ENCODE measurements at regions not wholly inside any gene's neighbourhood (a gene's known extent, or its start where the extent isn't known, plus 50 kb on each side); places are given as distances from the start of the nearest gene placed in this dataset.

DNA sequence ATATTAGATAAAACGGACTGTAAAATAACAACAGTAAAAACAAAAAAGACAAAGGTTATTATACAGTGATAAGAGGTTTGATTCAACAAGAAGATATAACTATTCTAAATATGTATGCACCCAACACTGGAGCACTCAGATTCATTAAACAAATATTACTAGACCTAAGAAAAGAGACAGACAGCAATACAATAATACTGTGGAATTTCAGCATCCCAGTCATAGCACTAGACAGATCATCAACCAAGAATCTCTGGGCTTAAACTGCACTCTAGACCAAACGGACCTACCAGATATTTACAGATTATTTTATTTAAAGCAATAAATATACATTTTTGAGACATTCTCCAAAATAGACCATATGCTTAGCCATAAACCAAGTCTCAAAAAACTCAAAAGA lies 263.8 kb downstream of the C6orf118 start:
- H3K23me2 ChIP-seq (ENCODE audit: insufficient read length, low read depth, low read length, poor library complexity, severe bottlenecking), result no peaks in the 10 kb centered on the region
- no peaks in the 10 kb centered on the region for H3K79me1 ChIP-seq (ENCODE audit: insufficient read depth, low read depth, low read length, poor library complexity, severe bottlenecking)
- no CpG with 5 or more reads among the region's 2 CpGs for WGBS (ENCODE audit: extremely low coverage, insufficient read length, low lambda C conversion rate)
- no peaks in the 10 kb centered on the region for H3K4me1 ChIP-seq (ENCODE audit: insufficient read depth, low read length)
- H2BK5ac ChIP-seq (ENCODE audit: insufficient read length, low read length), result no peak overlapping the region
- H3K27me3 ChIP-seq (ENCODE audit: insufficient read depth, low read length), result no peaks in the 10 kb centered on the region
- no peak overlapping the region for H3K4me3 Mint-ChIP-seq
- H2AFZ ChIP-seq (ENCODE audit: low read length), result no peak overlapping the region
- peaks cover 34 to 38% of the 10 kb centered on the region in 2 experiments for H3K9me3 Mint-ChIP-seq
- H3K18ac ChIP-seq (ENCODE audit: insufficient read length, low read depth, low read length), result no peak overlapping the region
- no peak overlapping the region for H3K9ac ChIP-seq (ENCODE audit: extremely low read depth, insufficient read length, low read length)
- peaks cover 7 to 40% (median 22%) of the 10 kb centered on the region in 3 experiments for H3K36me3 Mint-ChIP-seq (ENCODE audit: insufficient read depth in 1 of 3, low read depth in 3 of 3)
- H3K4me1 Mint-ChIP-seq, result no peaks in the 10 kb centered on the region
- no peak overlapping the region for H3K4me2 ChIP-seq (ENCODE audit: insufficient read depth, insufficient read length, low read length)
- DNase-seq, result no peak
- no peak overlapping the region for H3K23ac ChIP-seq (ENCODE audit: insufficient read length, low read depth, low read length)
- H2BK12ac ChIP-seq (ENCODE audit: insufficient read length, low read depth, low read length), result no peak overlapping the region
- H4K5ac ChIP-seq (ENCODE audit: insufficient read length, low read depth, low read length), result no peak overlapping the region
- no peak overlapping the region for H3K27ac ChIP-seq (ENCODE audit: insufficient read length, low read depth, low read length)
- no peaks in the 10 kb centered on the region for H3K79me2 ChIP-seq (ENCODE audit: insufficient read depth, low read length)
- H4K8ac ChIP-seq (replicated peaks; ENCODE audit: insufficient read length, low read depth, low read length), result no peak overlapping the region
- no peak overlapping the region for H2BK120ac ChIP-seq (ENCODE audit: low read depth, low read length, poor library complexity, severe bottlenecking)
- H3K27me3 Mint-ChIP-seq (ENCODE audit: low read depth), result peaks cover 10% of the 10 kb centered on the region
- no peaks in the 10 kb centered on the region for H3K9me3 ChIP-seq (ENCODE audit: control insufficient read depth, low read depth, low read length)
- no peak overlapping the region for H3K27ac Mint-ChIP-seq
- H2AK5ac ChIP-seq (ENCODE audit: insufficient read length, low read length), result no peak overlapping the region
- H4K91ac ChIP-seq (ENCODE audit: insufficient read length, low read depth, low read length), result no peak overlapping the region
- H4K20me1 ChIP-seq (ENCODE audit: control insufficient read depth, insufficient read depth, insufficient read length), result no peaks in the 10 kb centered on the region
- no peak overlapping the region for H2BK15ac ChIP-seq (ENCODE audit: low read depth, low read length)
- H3K14ac ChIP-seq (ENCODE audit: insufficient read depth, low read length), result no peak overlapping the region
- no peak overlapping the region for H3K56ac ChIP-seq (ENCODE audit: insufficient read length, low read depth, low read length)
- TF ChIP-seq, protein P1, sequence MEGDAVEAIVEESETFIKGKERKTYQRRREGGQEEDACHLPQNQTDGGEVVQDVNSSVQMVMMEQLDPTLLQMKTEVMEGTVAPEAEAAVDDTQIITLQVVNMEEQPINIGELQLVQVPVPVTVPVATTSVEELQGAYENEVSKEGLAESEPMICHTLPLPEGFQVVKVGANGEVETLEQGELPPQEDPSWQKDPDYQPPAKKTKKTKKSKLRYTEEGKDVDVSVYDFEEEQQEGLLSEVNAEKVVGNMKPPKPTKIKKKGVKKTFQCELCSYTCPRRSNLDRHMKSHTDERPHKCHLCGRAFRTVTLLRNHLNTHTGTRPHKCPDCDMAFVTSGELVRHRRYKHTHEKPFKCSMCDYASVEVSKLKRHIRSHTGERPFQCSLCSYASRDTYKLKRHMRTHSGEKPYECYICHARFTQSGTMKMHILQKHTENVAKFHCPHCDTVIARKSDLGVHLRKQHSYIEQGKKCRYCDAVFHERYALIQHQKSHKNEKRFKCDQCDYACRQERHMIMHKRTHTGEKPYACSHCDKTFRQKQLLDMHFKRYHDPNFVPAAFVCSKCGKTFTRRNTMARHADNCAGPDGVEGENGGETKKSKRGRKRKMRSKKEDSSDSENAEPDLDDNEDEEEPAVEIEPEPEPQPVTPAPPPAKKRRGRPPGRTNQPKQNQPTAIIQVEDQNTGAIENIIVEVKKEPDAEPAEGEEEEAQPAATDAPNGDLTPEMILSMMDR (conservative IDR thresholded peaks at IDR 0.05), result no peak
- H3T11ph ChIP-seq (ENCODE audit: low read length), result no peak overlapping the region
- no peak overlapping the region for H3K4ac ChIP-seq (ENCODE audit: low read depth, low read length)
- H2BK20ac ChIP-seq (ENCODE audit: low read depth, low read length, poor library complexity, severe bottlenecking), result no peak overlapping the region

Data from H9 (cell line).